COR-L47 (cell line): ENCODE measurements at regions not wholly inside any gene's neighbourhood (a gene's known extent, or its start where the extent isn't known, plus 50 kb on each side); places are given as distances from the start of the nearest gene placed in this dataset.
"Not testable (repeated sequence)": the region's sequence is repeated elsewhere in the genome, so short reads cannot be mapped to it uniquely, and the experiment has no call there.

Source experiments
- DNase-seq: peaks from one replicate; lab custom pipeline; 2025; lab: John Stamatoyannopoulos, UW

DNA sequence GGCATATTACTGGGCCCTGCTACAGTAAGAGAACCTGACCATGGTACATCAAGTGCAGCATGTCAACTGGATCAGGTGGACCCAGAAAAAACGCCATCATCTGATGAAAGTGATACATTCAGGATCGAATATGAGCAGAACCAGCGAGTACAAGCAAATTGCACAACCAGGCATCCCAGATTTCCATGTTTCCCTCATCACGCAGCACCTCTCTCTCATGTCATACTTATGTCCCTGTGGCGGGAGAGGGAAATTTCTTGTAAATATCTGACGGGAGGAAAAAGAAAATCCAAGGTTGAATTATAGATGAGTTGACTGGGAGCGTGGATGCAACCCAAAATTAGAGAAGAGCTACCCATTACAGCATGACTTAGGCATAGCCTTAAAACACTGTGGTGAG, 608.5 kb upstream of the FAT1 start:
- DNase-seq: no peak

DNA sequence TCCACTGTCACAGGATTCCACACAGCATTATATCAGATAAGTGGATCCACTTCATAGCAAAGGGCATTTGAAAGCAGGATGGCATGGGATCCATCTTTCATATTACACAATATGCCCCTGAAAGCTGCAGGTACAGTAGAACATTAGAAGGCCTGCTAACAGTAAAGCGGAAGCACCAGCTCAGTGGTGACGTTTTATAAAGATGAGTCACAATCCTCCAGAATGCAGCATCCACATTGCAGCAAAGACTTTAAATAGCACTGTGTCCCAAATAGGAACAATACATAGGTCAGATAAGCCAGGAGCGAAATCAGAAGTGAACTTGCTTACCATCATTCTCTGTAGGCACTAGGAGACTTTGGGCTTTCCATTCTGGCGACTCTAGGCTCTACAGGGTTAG, 609.5 kb upstream of the FAT1 start:
- DNase-seq: no peak

DNA sequence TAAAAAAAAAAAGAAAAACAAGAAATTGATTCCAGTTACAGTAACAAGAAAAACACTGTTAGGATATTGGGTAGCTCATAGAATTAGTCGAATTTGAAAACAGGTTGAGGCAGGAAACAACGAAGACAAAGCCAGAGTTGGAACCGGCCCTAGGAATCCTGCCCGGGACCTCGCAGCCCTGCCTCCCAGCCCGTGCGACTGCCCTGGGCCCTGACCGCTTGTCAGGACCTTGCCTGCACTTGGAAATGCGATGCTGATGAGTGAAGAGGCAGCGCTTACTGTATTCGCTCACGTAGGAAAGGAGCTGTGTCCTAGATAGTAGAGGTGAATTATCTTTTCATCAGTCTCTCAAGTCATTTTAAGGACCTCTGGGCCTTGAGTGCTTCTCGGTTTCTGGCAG, 611.7 kb upstream of the FAT1 start:
- no peak for DNase-seq

DNA sequence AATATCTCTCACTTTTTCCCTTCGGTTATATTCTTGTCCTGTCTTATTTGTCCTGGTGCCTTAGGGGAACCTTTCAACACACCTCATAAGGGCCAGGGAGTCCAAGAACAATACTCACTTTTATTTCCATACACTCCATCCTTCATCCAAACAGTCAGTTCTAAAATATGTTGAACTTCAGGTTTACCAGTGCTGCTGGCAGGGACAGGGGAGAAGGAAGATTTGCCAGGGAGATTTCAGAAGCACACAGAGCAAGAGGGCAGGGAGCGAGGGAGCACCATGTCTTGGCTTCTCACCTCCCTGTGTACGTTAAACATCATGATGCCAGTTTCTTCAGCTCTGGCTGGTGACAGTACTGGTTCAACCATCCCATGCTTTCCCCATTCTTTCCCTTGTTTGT, 631.1 kb upstream of the FAT1 start:
- DNase-seq: no peak

DNA sequence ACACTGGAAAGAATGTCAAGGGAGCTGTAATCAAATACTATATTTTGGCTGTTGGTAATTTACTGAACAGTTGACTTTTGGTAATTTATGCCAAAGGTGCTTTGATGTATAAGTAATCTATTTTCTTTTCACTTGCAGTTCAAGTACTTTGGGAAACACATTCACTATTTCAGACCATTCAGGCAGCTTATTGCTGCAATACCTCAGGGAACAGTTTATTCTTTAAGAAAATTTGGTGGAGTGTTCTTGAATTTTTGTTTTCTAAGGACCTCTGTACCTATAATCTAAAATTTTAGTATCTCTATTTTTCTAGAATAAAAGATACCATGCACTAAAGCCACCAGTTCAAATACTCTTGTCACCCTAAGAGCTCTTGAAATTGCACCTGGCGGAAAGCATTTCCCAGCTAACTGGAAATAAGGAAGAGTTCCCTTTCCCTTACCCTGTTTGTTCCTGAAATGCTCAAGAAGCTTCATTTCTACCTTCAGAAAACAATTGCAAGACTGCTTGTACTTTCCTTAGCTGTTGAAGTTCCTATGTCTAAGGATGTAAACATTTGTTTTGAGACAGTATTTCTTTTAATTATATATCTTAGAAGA, 633.5 kb upstream of the FAT1 start:
- no peak for DNase-seq

DNA sequence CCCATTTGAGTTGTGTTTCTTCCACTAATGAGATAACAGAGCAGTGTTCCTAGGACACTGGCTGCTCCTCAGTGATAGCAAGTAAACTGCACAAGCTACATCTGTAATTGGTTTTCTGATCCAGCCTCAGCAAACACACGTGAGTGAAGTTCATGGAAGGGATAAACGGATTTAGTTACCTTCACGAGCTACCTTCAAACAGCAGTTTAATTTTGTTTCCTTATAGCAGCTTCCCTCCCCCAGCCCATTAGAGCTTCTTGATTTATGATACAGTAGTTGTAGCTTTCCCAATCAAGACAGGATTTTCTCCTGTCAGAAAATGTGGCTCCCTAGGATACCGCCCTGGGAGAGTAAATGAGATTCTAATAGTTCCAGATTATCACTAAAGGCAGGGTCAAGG, 634.2 kb upstream of the FAT1 start:
- no peak for DNase-seq

DNA sequence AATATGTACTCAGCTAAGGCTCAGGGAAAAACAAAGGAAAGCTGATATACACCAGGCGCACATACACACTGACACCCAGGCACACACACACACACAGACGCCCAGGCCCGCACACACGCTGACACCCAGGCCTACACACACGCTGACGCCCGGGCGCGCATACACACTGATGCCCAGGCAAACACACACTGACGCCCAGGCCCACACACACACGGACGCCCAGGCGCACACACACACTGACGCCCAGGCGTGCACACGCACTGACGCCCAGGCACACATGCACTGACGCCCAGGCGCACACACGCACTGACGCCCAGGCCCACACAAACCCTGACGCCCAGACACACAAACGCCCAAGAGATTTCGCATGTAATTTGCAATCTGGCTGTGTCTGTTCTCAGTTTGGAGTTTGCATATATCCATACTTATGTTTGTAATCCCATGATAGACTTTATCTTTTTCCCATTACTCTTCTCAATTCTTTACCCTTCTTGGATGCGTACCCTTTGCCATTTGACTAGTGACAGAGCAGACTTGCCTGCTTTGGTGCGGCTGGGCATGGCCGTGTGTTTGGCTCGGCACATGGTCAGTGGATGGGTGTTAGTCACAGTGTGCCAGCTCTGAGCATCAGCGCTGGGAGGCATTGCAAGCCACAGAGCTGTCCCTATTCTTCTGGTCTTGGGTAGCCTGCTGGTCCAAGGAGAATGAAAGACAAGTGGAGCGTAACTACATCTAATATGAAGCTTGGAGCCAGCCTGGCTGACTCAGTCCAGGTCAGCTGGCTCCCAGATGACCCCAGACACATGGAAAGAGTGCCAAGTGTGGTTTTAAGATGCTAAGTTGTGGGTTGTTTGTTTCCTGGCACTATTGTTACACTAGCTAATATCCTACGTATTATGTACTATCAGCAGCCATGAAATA, 632.4 kb upstream of the ZFP42 start:
- DNase-seq: no peak

DNA sequence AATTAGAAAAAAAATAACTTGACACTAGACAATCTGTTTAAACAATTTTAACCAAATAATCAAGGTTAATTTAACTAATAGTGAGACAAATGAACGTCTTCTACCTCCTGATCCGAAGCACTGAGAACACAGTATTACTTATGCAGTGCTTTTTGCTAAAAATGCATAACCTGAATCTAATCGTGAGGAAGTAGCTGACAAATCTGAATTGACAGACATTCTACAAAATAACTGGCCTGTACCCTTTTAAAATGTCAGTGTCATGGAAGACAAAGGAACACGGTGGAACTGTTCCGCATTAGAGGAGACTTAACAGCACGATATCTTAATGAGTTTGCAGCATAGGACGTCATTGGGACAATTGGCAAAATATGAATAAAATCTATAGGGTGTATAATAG, 631.2 kb upstream of the ZFP42 start:
- DNase-seq: no peak

DNA sequence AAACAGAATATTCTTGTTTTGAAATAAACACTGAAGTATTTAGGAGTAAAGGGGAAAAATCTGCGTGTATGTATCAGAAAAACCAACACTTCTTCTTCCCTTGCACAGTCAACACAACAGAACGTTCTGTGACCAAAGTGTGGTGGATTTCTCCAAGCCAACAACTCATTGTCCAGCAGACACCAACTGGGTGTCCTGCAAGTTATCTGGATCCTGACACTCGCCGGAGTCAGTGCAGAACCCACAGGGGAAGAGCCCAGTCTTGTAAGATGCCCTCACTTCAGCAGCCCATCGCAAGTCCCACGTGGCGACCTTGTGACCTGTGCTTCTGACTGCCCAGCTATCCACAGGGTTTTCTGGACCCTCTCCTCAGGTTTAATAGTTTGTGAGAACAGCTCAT, 630.7 kb upstream of the ZFP42 start:
- no peak for DNase-seq

DNA sequence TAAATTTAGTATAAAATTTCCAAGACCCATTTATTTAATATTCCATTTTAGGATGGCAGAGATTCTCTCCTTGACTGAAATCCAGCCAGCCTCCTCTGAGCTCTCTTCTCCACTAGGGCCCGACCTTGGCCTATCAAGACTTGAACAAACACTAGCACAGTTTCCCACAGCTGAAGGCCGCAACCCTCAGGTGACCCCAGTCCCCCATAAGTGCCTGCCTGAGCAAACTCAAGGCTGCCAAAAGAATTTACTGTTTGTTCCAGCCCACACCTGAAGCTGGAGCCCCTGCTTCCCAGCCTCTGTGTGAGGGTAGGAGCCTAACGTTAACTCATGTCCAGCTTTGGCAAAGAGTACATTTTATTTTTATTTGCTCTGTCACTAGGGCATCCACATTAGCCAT, 629.0 kb upstream of the ZFP42 start:
- DNase-seq: no peak

DNA sequence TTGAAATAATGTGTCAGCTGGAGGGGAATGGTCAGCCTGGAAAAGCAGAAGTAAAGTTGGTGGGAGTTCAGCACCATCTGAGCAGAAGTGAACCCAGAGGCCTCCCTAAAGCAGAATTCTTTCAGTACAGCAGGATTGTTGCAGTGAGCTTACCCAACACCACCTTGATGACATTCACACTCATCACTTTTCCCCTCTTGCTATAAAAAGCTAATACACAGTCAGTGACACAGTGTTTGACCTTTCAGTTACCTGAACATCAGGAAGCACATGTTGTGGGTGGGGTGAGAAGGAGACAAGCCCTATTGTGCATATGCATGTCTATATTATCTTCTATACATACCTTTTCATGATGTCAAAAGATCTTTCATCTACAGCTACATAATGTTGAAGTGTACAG, 624.7 kb upstream of the ZFP42 start:
- no peak for DNase-seq

DNA sequence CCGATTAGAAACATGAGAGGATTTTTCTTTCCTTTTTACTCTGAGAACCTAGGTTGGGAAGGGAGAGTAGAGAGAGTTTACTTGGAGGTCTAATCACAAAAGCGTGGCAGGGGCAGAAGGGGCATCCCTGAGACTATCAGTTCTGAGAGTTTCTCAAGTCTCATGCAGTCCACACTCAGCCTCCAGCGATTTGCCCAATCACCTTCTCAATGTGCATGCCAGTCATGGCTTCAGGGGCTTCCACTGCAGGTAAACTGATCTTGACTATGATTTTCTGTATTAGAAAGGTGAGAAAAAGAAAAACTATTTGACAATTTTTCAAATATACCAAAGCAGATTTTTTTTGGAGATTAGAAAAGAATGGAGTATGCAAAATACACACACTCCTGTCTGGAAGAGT, 617.1 kb upstream of the ZFP42 start:
- no peak for DNase-seq

DNA sequence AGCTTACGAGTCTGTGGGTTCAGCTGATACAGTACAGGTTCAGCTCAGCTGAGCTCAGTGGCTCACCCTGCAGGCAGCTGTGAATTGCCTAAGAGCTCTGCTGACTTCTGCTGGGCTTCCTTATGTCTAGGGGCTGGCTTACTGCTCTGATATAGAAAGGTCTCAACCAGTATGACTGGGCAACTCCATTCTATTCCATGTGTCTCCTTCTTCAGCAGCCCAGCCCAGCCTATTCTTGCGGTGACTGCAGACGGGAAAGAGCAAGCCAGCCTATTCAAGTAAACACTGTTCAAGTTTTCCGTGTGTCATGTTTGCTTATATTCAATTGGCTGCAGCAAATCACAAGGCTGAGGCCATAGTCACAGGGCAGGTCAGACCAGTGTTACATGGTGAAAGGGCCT, 615.4 kb upstream of the ZFP42 start:
- no peak for DNase-seq

DNA sequence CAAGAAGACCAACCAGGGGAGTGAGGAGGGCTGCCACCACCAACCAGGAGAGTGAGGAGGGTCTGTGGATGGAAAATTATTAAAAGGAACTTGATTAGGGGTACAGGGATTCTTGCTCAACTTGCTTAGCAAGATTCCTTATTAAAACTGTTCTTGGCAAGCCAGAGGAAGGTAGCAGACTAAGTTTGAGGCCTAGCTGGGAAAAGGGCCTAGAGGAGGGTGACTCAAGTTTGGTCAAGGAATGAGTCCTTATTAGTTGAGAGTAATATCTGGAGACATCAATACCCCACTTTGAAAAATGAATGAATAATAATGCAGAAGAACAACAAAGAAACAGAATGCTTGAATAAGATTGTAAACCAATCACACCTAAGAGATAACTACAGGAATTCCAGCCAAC, 612.4 kb upstream of the ZFP42 start:
- no peak for DNase-seq

DNA sequence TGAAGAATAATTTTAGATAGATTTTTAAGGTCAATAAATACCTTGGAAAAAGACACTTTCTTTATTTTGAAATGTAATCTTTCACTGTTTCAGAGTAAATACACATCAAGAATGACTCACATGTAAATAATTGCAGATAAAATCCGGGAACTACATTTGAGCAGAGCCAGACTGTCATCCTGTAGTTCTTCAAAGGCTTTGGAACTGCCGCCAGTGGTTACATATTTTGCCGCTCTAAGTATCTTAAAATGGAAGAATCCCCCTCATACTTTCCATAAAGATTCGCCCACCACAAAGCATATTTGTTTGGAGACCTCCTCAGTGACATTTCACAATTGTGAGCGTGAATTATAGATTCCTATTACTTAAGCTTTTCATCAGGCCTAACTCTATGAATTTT, 607.8 kb upstream of the ZFP42 start:
- no peak for DNase-seq

DNA sequence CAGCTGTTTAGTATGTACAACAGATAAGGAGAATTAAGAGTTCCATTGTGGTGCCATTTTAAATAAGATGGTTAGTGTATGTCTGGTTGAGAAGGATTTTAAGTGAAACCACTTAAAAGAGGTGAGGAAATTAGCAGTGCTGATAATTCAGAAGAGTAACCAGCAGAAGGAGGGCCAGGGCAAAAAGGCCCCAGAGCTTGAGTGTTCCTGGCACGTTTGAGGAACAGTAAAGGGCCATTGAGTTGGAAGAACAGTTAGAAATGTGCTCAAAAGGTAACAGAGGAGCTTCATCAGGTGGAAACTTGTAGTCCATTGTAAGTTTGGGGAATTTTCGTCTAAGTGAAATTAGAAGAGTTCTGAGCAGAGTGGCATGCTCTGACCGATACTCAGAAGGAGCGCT, 606.2 kb upstream of the ZFP42 start:
- DNase-seq: no peak

DNA sequence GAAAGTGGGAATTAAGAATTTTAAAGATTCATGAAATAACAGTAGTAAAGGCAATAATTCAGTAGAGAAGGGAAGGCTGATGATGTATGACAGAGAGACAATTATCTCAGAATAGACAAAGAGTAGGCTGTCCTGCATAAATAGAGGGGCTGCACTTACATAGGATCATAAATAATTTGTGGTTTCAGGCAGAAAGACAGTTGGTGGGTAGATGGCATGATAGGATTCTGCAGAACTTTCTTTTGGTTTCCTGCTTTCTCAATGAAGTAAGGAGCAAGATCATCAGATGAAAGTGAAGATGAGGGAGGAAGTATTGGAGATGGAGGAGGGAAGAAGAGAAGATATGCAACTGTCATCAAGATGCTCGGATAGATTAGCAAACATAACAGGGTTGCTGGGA, 604.9 kb upstream of the ZFP42 start:
- DNase-seq: no peak

DNA sequence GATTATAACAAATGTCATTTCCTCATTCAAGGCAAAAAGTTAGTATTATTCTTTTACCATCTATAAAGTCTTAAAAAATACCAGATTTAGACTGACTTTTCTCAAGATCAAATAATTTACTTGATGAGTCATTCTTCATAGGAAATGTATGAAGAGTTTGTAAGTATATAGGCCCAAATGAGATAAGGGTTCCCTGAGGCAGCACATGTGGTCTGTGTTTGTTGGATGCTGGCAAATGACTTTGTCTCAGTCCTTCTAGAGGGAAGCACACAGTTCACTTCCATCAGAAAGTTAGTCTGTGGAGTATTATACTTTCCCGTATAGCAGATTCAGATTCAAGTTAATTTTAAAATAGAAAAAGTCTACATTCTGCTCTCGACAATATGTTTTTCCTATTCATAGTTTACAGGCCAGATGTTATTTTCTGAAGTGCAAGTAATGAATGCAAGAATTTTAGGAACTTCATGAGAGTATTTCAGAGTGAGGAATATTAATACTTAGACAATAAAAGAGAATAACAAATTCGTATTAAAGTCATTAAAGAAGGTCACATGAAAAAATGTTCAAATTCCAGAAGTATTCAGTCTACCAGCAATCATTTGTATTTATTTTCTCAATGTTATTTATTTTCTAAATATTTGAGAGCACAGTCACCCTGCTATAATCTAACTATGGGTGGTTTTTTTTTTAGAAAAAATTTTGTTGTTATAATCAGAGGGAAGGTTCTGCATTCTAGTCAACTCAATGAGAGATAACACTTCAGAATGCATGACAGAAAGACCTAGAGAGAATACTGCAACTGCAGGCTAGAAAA, 601.8 kb upstream of the ZFP42 start:
- no peak for DNase-seq

DNA sequence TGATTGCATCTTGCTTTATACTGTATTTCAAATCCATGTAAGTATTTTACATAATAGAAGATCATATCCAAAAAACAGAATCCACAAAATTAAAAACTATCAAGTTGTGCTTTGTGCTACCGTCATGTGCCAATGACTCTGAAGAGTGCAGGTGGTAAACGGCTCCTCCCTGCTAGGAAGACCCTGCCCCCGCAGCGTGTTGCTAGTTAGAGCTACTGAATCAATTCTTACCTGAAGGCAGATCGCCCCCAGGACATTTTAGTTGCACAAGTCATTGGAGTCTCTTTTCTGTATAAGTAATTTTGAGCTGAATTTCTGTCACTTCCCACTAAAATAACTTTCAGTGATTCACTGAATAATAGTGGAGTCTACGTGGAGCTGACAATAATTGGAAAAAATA, 599.5 kb upstream of the ZFP42 start:
- DNase-seq: no peak

DNA sequence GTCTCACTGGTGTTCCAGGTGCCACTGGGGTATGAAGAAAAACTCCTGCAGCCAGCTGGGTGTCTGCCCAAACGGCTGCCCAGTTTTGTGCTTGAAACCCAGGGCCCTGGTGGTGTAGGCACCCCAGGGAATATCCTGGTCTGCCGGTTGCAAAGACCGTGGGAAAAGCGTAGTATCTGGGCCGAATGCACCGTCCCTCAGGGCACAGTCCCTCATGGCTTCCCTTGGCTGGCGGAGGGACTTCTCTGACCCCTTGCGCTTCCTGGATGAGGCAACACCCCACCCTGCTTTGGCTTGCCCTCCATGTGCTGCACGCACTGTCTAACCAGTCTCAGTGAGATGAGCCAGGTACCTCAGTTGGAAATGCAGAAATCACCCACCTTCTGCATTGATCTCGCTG, 587.1 kb upstream of the ZFP42 start:
- DNase-seq: not testable (repeated sequence)

DNA sequence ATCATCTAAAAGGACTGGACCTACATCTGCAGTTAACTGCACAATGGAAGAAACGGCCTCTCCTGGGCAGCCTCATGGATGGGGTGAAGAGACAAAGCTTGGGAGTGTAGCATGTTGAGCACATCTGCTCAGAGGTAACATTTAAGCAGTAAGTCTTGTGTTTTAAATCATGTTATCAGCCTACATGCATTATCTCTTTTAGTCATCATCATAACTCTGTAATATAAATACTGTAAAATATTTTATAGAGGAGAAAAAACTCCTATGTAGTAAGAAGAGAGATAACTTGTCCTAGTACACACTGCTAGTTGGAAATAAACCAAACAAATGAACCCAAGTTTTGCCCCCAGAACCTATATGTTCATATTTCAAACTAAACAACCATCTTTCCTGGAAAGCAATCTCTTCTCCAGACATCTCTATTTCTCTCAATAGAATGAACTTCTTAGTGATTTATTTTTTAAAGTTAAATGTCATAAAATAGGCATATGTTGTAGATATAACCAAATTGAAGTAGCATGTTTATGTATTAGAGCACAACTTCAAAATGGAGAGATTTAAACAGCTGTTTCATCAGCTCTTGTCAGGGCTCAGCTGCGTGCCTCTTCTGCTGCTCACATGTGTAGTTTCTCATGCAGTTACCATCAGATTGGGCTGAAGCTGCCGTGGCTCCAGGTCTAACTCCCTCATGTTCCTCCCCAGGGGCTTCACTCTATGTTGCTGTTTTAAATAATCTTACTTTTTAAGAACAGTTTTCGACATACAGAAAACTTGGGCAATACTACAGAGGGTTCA, 581.8 kb upstream of the ZFP42 start:
- no peak for DNase-seq

DNA sequence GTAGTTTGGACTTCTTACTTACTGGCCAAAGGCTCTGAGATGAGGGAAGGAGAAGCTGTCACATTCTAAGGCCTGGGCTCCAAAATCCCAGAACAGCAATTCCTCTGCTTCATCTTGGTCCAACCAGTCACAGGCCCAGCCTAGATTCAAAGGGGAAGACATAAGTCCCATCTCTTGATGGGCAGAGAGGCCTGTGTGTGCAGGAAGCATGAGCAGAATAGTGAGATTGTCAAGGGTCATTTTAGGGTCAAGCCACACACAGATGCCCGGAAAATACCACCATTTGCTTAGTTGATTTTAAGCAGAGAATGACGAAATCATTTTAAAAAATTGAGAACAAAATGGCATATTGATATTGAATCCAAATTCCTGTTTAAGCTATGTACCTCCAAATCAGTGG, 580.9 kb upstream of the ZFP42 start:
- no peak for DNase-seq
